Stomach (tissue), 8 donors: ENCODE measurements at regions not wholly inside any gene's neighbourhood (a gene's known extent, or its start where the extent isn't known, plus 50 kb on each side); places are given as distances from the start of the nearest gene placed in this dataset.

ENCODE experiments used
- DNase-seq, 2 donors: peaks; one replicate each; pipeline versions ENCODE4 v3.0.0 to v3.0.0-alpha.2; 2013 to 2019
- H3K27ac ChIP-seq, 5 donors: fragments of 200-600 bp in 4 of 5; sonication (generic) in 4 of 5; one replicate each; pipeline ENCODE4 v1.5.1; 2013 to 2019; ENCODE audit warnings: mild to moderate bottlenecking in 1 of 5, moderate library complexity in 1 of 5
- H3K27me3 ChIP-seq, 3 donors: fragments of 200-600 bp; sonication (generic); one replicate each; pipeline ENCODE4 v1.5.1; 2017 to 2019; ENCODE audit warnings: mixed run types in 1 of 3
- H3K36me3 ChIP-seq, 4 donors: fragments of 200-600 bp; sonication (generic); 1 replicate in 3 of 4; 2 replicates in 1 of 4; pipeline ENCODE4 v1.5.1; 2016 to 2019
- H3K4me1 ChIP-seq, 4 donors: fragments of 200-600 bp; sonication (generic); one replicate each; pipeline ENCODE4 v1.5.1; 2016 to 2019
- H3K4me3 ChIP-seq, 4 donors: fragments of 200-600 bp; sonication (generic) in 3 of 4; one replicate each; pipeline ENCODE4 v1.5.1; 2016 to 2019; ENCODE audit warnings: mild to moderate bottlenecking in 1 of 4
- H3K9me3 ChIP-seq, 4 donors: fragments of 200-600 bp; sonication (generic); one replicate each; pipeline ENCODE4 v1.5.1; 2016 to 2019
- EP300 ChIP-seq: sonication (generic); formaldehyde crosslinking; IDR thresholded peaks from one replicate; pipeline ENCODE4 v1.6.1; 2017; ENCODE audit warnings: antibody characterized with exemption
- POLR2A ChIP-seq, 4 donors: fragments of 450-650 bp; IDR thresholded peaks; one replicate each; pipeline ENCODE4 v1.6.1; 2016; ENCODE audit warnings: antibody characterized with exemption in 4 of 4, control low read depth in 2 of 4, mild to moderate bottlenecking in 1 of 4, moderate library complexity in 1 of 4
- POLR2AphosphoS5 ChIP-seq, 3 donors: sonication (generic); formaldehyde crosslinking; IDR thresholded peaks; one replicate each; pipeline ENCODE4 v1.6.1; 2016; ENCODE audit warnings: antibody characterized with exemption in 3 of 3
- WGBS, 5 donors: extraction: QIAGEN DNeasy Blood & Tissue Kit in 3 of 5; methylation state at CpG; one replicate each; pipeline versions ENCODE4 v1.1.5 to v1.1.7; 2013 to 2018; 5-methylcytosine and 5-hydroxymethylcytosine counted together
- intact Hi-C: fragments of 100-400 bp; cut with DNase I; formaldehyde crosslinking; loops from one replicate; pipeline ENCODE4 v1.15.1; 2023; ENCODE audit warnings: low total_unique reads
- TF ChIP-seq, protein P1 (sequence below), 7 experiments: fragments of 450-650 bp in 4 of 7; fragments of 200-600 bp in 3 of 7; sonication (generic) in 3 of 7; IDR thresholded peaks; one replicate each; pipeline ENCODE4 v1.5.1; 2016 to 2019; ENCODE audit warnings: antibody characterized with exemption in 7 of 7, control low read depth in 2 of 7, mild to moderate bottlenecking in 1 of 7
- donor health status: healthy with polysubstance abuse.
- donor health status: Bipolar disorder and iron deficiency.
- donor health status: healthy.

DNA sequence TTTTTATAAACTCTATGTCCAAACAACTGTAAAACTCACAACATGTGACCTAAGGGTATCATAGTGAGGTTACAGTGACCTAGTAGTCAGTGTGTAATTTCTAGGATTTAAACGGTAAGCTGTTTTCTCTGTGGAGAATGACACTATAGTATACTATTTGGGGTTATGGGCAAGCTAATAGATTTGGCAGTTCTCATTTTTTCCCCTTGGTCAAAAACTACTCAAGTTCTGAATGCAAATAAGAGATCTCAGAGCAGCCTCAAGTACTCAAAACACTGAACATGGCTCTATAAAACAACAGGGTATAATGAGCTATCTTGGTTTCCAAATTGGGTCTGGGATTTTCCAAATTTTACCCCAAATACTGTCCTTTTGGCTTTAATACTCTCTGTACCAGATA, 88.5 kb upstream of the HMCN1 start:
- no peak for DNase-seq
- 31 to 39% (median 35%) methylated on average over 1 of the region's 1 CpG for WGBS, 5 donors
- H3K36me3 ChIP-seq: no peaks in the 10 kb centered on the region
- H3K27ac ChIP-seq: peak overlapping the region in 3 of 5 donors; percentile 20 to 66 (median 23)
- H3K4me3 ChIP-seq: no peak overlapping the region
- intact Hi-C loops: no loop called here
- H3K9me3 ChIP-seq: peaks cover 0 to 13% (median 3%) of the 10 kb centered on the region in 4 donors
- TF ChIP-seq EP300 (no peak), POLR2AphosphoS5 (IDR thresholded peaks at IDR 0.05) (no peak), POLR2A (IDR thresholded peaks at IDR 0.05) (no peak)
- TF ChIP-seq, protein P1, sequence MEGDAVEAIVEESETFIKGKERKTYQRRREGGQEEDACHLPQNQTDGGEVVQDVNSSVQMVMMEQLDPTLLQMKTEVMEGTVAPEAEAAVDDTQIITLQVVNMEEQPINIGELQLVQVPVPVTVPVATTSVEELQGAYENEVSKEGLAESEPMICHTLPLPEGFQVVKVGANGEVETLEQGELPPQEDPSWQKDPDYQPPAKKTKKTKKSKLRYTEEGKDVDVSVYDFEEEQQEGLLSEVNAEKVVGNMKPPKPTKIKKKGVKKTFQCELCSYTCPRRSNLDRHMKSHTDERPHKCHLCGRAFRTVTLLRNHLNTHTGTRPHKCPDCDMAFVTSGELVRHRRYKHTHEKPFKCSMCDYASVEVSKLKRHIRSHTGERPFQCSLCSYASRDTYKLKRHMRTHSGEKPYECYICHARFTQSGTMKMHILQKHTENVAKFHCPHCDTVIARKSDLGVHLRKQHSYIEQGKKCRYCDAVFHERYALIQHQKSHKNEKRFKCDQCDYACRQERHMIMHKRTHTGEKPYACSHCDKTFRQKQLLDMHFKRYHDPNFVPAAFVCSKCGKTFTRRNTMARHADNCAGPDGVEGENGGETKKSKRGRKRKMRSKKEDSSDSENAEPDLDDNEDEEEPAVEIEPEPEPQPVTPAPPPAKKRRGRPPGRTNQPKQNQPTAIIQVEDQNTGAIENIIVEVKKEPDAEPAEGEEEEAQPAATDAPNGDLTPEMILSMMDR (IDR thresholded peaks at IDR 0.05): no peak
- H3K4me1 ChIP-seq: peaks cover 6 to 13% (median 11%) of the 10 kb centered on the region in 4 donors
- H3K27me3 ChIP-seq: no peaks in the 10 kb centered on the region

DNA sequence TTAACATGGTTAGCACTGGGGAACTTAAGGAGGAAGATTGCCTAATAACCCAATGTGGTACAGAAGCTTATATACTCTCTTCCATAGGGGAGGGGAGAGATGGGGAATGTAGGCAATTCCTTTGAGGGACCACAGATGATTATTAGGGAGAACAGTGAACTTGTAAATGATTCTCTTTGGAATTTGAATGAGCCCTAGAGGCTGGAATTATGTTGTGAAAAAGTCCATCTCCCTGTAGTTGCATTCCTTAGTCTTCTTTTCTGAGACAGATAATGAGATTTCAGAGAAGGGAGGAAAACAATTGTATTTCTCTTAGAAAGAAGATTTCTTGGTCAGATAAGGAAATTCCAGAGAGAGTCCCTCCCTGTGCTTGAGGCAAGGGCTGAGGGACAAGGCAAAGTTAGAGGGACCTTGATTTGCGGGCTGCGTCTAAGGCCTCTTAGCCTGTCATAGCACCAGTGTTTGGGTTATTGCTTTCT, 89.0 kb upstream of the HMCN1 start:
- peak overlapping the region in 2 of 5 donors; percentile 20 to 66 for H3K27ac ChIP-seq
- H3K36me3 ChIP-seq: no peaks in the 10 kb centered on the region
- no peak for DNase-seq
- H3K27me3 ChIP-seq: no peaks in the 10 kb centered on the region
- intact Hi-C loops: no loop called here
- 82 to 97% (median 93%) methylated on average over 2 of the region's 2 CpGs for WGBS, 5 donors
- H3K4me1 ChIP-seq: peaks cover 6 to 13% (median 11%) of the 10 kb centered on the region in 4 donors
- peaks cover 0 to 13% (median 3%) of the 10 kb centered on the region in 4 donors for H3K9me3 ChIP-seq
- no peak overlapping the region for H3K4me3 ChIP-seq
- no peak for TF ChIP-seq EP300
- TF ChIP-seq POLR2AphosphoS5 (IDR thresholded peaks at IDR 0.05): no peak
- no peak for TF ChIP-seq POLR2A (IDR thresholded peaks at IDR 0.05)
- TF ChIP-seq, protein P1 (IDR thresholded peaks at IDR 0.05): no peak

DNA sequence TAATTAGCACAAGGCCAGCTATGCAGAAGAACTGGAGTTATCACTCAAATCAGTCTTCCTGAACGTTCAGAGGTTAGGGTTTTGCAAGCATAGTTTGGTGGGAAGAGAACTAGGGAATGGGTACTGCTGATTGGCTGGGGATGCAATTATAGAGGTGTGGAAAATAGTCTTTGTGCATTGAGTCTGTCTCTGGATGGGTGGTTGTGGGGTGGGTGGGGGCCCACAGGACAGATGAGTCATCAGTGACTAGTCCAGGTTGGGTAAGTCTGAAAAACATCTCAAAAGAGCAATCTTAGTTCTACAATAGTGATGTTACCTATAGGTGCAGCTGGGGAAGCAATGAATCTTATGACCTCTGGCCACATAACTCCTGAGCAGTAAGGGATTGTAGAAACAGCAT, 89.7 kb upstream of the HMCN1 start:
- 75 to 91% (median 85%) methylated on average over 1 of the region's 1 CpG for WGBS, 5 donors
- TF ChIP-seq, protein P1 (IDR thresholded peaks at IDR 0.05): no peak
- TF ChIP-seq EP300: no peak
- TF ChIP-seq POLR2A (IDR thresholded peaks at IDR 0.05): no peak
- TF ChIP-seq POLR2AphosphoS5 (IDR thresholded peaks at IDR 0.05): no peak
- Histone ChIP-seq H3K36me3 (no peaks in the 10 kb centered on the region), H3K9me3 (peaks cover 0 to 13% (median 3%) of the 10 kb centered on the region in 4 donors), H3K27me3 (no peaks in the 10 kb centered on the region), H3K4me1 (peaks cover 6 to 13% (median 11%) of the 10 kb centered on the region in 4 donors), H3K27ac (no peak overlapping the region), H3K4me3 (no peak overlapping the region)
- no peak for DNase-seq
- intact Hi-C loops: no loop called here

DNA sequence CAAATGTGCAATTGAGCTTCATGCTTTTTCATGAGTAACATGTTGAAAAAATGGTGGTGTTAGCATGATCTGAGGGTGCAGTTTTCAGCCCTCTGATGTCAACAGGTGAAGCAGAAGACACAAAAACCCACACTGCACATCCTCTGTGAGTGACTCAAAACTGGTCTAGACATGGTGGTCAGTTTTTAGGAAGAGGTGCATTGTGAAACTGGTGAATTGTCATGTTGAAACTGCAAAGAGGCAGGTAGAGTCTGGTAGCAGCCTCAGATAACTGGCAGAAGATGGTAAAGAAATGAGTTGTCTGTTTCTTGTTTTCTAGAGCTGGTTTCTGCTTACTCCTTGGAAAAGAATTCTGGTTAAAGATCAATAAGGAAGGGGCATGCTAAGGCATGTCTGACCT, 97.3 kb upstream of the HMCN1 start:
- H3K27me3 ChIP-seq: no peaks in the 10 kb centered on the region
- intact Hi-C loops: no loop called here
- no peaks in the 10 kb centered on the region for H3K4me1 ChIP-seq
- DNase-seq: no peak
- no peaks in the 10 kb centered on the region for H3K36me3 ChIP-seq
- H3K4me3 ChIP-seq: no peak overlapping the region
- no peak overlapping the region for H3K27ac ChIP-seq
- no peaks in the 10 kb centered on the region for H3K9me3 ChIP-seq
- TF ChIP-seq POLR2A (IDR thresholded peaks at IDR 0.05): no peak
- TF ChIP-seq POLR2AphosphoS5 (IDR thresholded peaks at IDR 0.05): no peak

DNA sequence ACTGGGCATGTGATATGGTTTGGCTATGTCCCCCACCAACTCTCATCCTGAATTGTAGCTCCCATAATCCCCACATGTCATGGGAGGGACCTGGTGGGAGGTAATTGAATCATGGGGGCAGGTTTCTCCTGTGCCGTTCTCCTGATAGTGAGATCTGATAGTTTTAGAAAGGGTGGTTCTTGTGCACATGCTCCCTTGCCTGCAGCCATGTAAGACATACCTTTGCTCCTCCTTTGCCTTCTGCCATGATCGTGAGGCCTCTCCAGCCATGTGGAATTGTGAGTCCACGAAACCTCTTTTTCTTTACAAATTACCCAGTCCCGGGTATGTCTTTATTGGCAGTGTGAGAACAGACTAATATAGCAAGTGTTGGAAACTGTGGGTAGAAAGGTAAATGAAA, 99.5 kb upstream of the HMCN1 start:
- 94 to 97% (median 96%) methylated on average over 4 of the region's 4 CpGs for WGBS, 5 donors
- no peak for TF ChIP-seq POLR2A (IDR thresholded peaks at IDR 0.05)
- no peak for TF ChIP-seq EP300
- no peak for TF ChIP-seq POLR2AphosphoS5 (IDR thresholded peaks at IDR 0.05)
- TF ChIP-seq, protein P1 (IDR thresholded peaks at IDR 0.05): no peak
- Histone ChIP-seq H3K4me3 (no peak overlapping the region), H3K27ac (no peak overlapping the region), H3K9me3 (no peaks in the 10 kb centered on the region), H3K36me3 (no peaks in the 10 kb centered on the region), H3K4me1 (no peaks in the 10 kb centered on the region), H3K27me3 (no peaks in the 10 kb centered on the region)
- no peak for DNase-seq
- intact Hi-C loops: no loop called here
